Esophagus squamous epithelium (tissue), 4 donors: ENCODE measurements at regions not wholly inside any gene's neighbourhood (a gene's known extent, or its start where the extent isn't known, plus 50 kb on each side); places are given as distances from the start of the nearest gene placed in this dataset.

Experiments
- CTCF ChIP-seq, 6 experiments: fragments of 450-650 bp in 4 of 6; fragments of 200-600 bp in 2 of 6; sonication (generic) in 2 of 6; IDR thresholded peaks; one replicate each; pipeline ENCODE4 v1.5.1; 2016 to 2019; ENCODE audit warnings: antibody characterized with exemption in 6 of 6, mild to moderate bottlenecking in 4 of 6, moderate library complexity in 4 of 6
- POLR2A ChIP-seq, 4 donors: fragments of 450-650 bp; IDR thresholded peaks; one replicate each; pipeline ENCODE4 v1.6.1; 2017; ENCODE audit warnings: antibody characterized with exemption in 4 of 4, mild to moderate bottlenecking in 4 of 4, moderate library complexity in 3 of 4

DNA sequence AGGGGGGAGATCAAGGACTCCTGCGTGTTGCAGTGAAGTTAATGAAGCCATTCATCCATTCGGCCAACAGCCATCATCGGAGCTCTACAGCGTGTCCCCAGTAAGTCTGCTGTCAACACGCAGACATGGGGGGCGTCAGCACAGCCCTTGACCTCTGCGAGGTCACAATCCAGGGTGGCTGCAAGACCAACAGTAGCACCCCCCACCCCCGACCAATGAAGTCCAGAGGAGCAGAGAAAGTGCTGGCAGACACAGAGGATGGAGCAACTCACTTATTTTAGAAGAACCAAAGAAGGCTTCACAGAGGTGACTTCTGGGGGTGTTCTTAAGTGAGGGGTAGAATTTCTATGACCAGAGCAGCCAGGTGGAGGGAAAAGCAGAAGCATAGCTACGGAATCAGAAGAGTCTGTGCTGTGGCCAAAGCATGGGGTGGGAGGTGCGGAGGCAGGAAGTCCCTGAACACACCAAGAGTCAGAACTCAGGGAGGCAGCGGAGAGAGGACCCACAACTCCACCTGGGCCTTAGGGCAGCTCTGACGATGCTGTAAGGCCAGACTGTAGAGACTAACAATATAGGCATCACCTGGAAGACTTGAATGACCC is 185.4 kb downstream of the FOXO1 start:
- no peak for TF ChIP-seq CTCF (IDR thresholded peaks at IDR 0.05)
- no peak for TF ChIP-seq POLR2A (IDR thresholded peaks at IDR 0.05)
